SKM-1 (cell line): ENCODE measurements at regions not wholly inside any gene's neighbourhood (a gene's known extent, or its start where the extent isn't known, plus 50 kb on each side); places are given as distances from the start of the nearest gene placed in this dataset.
"Not testable (repeated sequence)": the region's sequence is repeated elsewhere in the genome, so short reads cannot be mapped to it uniquely, and the experiment has no call there.

Experiments
- DNase-seq: peaks from one replicate; lab custom pipeline; 2025; ENCODE audit not compliant: unreplicated experiment; lab: John Stamatoyannopoulos, UW

DNA sequence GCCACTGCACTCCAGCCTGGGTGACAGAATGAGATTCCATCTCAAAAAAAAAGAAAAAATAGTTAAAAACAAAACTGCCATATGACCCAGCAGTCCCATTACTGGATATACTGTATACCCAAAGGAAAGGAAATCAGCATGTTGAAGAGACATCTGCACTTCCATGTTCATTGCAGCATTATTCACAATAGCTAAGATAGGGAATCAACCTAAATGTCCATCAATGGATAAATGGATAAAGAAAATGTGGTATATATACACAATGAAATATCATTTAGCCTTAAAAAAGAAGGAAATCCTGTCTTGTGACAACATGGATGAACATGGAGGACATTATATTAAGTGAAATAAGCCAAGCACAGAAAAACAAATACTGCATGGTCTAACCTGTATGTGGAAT, 160.7 kb downstream of the DUSP6 start:
- not testable (repeated sequence) for DNase-seq

DNA sequence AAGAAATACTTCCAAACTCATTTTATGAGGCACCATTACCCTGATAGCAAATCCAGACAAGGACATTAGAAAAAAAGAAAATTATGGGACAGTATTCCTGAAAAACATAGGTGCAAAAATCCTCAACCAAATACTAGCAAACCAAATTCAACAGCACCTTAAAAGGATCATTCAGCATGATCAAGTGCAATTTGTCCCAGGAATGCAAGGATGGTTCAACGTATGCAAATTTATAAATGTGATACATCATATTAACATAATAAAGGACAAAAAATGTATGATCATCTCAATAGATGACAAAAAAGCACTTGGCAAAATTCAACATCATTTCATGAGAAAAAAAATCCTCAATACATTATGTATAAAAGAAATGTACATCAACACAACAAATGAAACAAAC, 162.9 kb downstream of the DUSP6 start:
- DNase-seq, result no peak

DNA sequence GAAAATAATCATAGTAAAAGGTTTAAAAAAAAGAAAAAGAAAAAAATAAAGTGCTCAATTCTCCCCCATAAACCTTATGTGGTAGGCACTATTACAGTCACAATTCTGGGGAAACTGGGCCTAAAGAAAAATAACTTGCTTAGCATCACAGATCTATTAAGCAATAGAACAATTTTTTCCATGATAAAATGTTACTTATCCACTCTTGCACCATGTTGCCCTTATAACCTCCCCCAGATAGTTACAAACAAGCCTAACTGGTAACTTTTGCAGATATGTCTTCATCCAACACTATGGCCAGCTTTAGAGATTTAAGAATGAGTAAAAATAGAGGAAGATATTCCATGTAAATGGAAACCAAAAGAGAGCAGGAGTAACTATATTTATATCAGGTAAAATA, 164.8 kb downstream of the DUSP6 start:
- DNase-seq, result no peak

DNA sequence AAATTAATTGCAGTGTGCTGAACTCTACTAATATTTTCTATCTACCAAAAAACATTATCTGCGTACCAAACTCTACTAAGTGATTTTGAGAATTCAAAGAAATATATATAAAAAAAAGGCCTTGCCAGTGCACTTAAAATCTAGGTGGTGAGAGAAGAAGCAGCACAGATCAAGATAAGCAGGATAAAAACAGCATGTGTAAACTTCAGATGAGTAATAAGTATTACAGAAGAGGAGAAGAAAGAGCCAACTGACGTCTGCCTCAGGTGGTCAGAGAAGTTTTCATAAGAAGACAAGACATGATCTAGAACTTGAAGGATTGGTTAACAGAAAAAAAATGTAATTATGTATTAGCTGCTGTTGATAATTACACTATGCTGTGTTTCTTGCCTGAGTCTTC, 166.4 kb downstream of the DUSP6 start:
- no peak for DNase-seq

DNA sequence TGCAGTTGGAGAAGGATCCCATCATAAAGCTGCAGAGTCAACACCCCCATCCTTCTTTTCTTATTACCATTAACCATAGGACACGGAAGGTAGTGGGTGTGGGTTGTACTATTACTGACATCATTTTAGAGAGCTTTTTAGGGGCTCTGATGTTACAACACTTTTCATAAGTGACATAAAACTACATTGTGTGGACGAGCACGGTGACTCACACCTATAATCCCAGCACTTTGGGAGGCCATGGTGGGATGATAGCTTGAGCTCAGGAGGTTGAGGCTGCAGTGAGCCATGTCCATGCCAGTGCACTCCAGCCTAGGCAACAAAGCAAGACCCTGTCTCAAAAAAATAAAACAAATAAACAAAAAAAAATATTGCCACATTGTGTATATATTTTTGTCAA, 167.1 kb downstream of the DUSP6 start:
- DNase-seq, result no peak

DNA sequence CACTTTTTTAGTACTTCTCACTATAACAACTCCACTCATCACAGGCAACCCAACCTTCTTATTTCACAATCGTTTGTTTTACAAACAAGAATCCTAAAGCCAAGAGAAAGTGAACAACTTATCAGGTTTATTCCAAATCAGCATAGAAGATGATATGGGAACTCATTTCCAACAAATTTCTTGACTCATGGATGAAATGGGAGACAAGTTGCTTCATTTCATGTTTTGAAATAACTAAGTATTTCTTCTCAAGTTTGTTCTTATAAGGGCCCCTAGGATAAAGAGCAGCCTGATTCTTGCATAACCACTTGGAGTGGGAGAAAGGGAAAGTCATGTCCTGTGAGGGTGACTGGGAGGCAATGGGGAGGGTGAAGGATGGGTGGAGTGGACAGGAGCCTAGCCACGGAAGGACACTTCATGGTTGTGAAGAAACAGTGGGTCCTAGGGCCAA, 168.3 kb downstream of the DUSP6 start:
- no peak for DNase-seq

DNA sequence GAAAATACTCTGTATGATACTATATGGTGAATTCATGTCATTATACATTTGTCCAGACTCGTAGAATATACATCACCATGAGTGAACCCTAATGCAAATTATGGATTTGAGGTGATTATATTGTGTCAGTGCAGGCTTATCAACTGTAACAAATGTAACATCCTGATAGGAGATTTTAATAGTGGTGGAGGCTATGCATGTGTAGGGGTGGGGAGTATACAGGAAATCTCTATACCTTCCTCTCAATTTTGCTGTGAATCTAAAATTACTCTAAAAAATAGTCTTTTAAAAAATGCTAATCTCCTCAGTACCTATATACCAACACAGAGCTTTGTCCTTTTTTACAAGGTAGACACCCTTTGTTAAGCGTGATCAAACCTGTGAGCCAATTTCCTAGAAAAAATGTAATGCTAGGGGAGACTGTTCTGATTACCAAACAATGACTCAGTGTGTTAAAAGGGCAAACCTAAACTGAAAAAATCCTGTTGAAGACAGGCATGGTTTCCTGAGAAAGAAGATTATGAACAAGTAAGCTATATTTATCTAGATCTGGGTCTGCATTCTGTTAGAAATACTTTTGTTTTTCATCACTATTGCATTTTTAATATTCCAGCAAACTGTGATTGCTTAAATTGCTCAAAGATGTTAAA, 170.9 kb downstream of the DUSP6 start:
- DNase-seq, result no peak

DNA sequence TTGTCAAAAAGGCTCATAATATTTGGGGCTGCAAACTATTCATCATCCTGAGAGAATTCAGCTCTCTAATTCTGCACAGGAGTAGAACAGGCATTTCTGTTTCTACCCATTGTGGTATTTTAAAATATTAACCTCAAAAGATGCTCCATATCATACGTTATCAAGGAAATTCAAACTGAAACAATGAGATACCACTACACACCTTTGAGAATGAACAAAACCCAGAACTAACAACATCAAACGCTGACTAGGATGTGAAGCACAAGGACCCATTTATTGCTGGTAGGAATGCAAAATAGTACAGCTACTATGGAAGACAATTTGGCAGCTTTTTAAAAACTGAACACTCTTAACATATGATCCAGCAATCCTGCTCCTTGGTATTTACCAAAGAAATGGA, 171.8 kb downstream of the DUSP6 start:
- DNase-seq, result no peak

DNA sequence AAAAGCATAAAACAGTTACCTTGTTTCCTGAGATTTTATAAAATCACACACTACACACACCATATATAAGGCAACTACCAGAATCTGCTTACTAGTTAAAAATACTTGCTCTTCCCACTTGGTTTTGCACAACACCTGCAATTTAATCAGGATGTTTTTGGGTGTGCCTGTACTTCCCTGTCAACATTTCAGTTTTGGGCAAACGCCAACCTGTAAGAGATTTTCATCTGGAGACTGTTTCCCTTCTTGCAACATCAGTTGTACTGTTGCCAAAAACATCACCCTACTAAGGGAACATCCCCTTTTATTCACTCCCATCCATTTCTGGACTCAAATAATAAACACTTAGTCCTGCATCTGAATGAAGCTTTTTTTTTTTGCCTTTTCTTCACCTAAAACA, 172.3 kb downstream of the DUSP6 start:
- DNase-seq, result peak; percentile 34

DNA sequence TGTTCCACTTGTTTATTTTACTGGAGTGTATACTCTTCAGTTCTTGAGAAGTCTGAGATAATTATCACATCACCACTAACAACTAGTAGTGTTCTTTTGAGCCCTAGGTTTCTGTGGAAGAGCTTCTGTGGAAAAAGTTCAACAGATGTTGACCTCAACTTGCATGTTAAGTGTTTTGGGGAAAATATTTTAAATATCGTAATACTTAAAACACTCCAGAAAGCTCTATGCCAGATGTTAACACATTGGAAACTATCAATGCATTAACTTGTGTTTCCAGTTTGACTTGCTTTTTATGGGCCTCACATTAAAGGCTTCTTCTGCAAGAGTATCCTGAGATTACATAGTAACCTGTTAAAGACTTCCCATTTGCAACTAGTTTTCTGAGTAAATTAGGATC, 173.1 kb downstream of the DUSP6 start:
- no peak for DNase-seq

DNA sequence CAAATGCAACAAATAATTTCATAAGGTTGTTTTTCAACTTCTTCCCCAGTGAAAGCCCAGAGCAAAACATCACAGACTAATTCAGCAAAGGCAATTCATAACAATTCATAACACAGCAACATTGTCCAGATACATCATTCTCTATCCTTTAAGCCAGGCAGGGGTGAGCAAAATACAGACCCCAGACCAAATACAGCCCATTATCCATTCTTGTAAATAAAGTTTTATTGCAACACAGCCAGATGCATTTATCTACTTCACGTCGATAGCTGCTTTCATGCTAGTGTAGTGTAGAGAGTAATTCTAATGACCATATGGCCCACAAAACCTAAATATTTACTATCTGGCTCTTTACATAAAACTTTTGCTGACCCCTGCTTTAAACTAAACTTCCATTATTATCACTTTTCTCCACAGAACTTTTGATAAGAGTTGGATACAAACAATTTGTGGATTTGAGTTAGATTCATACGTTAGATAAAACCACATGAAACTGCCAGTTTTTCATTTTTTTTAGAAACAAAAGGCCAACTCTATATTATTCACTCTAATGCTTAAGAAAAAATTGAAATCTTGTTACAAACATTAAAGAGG, 174.4 kb downstream of the DUSP6 start:
- no peak for DNase-seq

DNA sequence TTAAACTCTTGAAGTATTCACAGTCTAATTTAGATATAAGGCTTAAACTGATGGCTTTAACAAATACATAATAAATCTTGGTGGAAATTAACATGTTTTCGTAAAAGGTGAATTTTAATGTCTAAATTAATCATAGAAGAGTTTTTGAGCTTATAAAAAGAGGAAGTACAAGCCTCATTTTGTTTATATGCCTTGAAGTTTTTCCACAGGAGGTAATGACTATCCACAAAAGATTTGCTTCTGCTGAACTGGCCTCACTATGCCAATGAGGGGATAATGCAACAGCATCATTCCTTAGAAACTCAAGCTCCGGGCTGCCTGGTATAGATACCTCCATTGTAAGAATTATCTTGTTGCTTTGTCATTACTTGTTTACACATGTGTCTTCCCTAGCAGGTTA, 175.6 kb downstream of the DUSP6 start:
- no peak for DNase-seq

DNA sequence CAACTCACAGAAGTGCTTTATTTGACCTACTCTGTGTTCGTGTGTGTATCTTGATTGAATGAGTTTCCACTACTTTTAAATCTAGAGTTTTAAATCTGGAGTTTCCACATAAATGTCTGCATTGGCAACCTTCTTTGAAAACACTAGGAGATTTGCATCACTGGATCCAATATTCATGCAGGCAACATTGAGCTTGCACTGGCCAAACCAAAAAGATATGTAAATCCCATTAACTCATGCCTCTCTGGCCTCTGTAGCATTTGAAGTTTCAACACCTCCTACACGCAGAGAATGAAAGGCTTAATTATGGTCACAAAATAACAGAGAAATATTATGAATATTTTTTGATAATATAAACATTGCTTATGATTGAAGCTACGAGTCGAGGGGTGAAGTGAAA, 178.6 kb downstream of the DUSP6 start:
- DNase-seq, result no peak

DNA sequence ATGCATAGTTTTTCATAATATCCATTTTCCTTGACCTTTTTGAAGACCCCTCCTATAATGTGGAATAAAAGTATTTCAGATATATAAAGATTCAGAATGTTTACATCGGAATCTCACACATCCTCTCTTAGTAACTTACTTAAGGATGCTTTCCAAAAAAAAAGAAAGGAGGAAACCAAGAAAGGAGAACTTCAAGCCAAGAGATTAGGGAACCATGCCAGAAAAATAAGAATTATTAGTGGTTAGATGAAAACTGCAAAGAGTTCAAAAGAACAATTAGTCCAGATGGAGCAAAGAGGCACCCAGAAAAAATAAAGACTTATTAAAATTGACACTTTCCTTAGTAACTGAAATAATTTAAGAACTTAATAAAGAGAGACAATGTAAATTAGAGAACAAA, 179.2 kb downstream of the DUSP6 start:
- DNase-seq, result no peak

DNA sequence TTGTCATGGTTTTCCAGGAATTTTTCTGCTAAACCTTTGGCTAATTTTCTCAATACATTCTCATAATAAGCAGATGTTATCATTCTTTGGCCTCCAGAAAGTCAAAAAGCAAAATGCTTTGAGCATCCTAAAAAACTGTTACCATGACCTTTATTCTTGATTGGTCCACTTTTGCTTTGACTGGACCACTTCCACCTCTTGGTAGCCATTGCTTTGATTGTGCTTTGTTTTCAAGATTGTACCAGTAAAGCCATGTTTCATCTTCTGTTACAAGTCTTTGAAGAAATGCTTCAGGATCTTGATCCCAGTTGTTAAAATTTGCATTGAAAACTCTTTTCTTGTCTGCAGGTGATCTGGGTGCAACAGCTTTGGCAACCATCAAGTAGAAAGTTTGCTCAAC, 180.1 kb downstream of the DUSP6 start:
- no peak for DNase-seq

DNA sequence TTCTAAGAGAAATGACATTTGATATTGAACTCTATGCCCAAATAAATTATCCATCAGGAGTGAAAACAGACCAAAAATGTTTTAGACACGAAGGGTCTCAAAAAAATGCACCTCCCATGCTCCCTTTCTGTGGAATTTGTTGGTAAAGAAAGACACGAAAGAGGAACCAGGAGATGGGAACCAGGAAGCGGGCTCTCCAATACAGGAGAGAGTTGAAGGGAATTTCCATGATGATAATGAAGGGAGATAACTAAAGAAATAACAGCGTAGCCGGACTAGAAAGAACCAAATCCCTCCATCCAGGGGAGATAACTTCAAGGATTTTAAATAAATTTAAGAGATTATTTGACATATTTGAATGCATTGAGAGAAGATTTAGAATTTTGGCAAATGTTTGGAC, 183.0 kb downstream of the DUSP6 start:
- no peak for DNase-seq

DNA sequence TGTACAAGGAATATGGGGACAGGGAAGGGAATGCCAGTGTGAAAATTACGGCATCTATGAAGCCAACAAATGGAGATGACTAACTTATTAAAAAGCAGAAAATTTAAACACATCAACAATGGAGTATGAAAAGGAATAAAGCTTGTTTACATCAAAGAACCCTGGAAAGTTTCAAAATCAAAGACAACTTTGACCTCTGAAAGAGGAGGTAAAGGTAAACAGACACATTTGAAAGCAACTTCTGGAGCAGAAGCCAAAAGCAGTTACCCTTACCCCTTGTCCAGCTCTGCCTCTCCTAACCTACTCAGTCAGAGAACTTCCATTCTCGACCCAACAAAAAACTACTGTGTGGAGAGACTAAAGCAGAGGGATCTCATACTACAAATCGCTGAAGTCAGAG, 184.3 kb downstream of the DUSP6 start:
- no peak for DNase-seq

DNA sequence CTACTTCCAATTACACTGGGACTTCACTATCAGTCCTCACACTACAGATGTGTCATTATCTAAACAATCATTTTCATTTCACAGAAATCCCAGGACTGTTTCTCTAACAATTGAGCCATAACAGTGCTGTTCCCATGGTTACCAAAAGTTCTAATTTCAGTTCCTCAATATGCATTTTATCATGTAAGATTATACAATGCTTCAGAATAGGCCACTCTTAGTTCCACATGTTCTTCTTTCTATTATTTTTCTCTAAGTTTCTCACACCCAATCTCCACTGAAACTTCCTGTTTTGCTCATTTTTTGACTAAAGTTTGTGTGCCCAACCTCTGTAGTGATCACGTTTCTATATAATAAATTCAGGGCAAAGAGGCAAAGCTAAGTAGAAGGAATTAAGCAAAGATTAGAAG, 185.8 kb downstream of the DUSP6 start:
- DNase-seq, result no peak

DNA sequence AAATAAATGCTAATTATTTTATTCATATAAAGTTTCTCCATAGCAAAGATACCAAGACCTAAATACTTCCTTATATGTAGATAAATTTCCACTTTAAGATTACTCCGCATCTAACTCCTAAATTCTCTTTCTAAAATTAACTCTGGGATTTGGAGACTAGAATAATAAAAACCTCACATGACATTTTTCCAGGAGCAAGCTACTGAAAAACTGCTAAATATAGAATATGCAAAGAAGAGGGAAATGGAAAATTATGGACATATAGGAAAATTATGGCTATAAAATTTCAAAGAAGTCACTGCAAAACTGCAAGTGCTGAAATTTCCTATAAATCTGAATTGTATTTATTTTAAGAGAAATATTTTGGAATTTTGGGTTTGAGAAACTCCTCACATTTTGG, 186.2 kb downstream of the DUSP6 start:
- no peak for DNase-seq

DNA sequence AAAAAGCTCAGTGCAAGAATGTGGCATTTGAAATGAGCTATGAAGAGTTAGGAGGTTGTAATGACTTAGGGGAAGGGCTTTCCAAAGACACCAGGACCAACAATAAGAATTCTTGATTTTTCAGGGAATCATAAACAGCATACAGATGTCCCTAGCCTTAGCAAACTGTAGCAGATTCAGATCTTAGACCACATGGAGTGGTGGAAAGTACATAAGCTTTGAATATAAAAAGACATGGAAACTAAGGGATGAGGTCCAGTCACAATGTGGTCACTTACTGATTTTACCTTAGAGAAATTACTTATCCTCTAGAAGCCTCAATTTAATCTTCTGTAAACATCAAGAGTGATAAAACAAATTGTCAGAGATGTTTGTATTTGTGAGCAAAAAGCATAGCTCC, 186.6 kb downstream of the DUSP6 start:
- no peak for DNase-seq

DNA sequence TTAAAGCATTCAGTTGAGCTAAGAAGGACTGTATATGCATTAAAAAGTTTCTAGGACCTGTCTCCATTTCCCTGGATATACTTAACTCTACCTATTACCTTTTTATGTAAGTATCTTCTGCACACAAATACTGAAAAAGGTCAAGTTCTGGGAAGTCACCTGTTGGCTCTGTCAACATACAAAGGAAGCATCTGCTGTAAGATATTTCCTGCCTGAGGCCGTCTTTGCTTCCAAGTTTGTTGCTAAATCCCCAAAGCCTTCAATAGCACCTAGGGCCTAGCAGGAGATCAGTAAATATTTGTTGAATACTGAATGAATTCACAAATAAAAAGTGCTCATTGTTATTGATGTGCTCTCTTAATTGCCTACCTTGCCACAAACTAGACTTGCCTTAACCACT, 188.4 kb downstream of the DUSP6 start:
- no peak for DNase-seq

DNA sequence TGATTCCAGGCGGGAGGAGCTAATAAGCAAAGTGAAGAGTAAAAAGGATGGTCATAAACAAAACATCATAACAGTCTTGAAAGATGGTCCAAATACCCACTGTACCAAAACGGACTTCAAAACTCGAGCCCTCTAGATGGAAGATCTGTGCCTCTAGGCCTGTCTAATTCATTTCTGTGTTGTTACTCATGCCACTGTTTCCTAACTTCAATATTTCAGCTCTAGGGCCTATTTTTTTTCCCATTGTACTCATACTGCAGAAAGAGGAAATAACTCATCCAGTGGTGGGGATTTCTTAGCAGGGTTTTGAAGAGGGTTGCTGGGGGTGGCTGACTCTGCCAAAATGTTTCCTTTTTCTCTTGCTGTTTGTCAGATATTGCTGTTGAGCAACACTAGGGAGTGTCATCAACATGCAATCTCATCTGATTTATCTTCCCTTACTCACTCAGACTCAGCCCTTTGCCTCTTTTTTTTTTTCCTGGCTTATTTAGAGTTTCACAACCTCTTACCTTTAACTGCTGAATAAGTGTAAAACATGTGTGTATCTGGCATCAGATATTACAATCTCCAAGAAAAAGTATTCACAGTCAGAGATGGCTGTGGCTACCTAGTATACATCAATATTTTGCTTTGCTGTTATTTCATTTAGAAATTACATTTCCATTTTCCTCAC, 189.6 kb downstream of the DUSP6 start:
- DNase-seq, result peak; percentile 67

DNA sequence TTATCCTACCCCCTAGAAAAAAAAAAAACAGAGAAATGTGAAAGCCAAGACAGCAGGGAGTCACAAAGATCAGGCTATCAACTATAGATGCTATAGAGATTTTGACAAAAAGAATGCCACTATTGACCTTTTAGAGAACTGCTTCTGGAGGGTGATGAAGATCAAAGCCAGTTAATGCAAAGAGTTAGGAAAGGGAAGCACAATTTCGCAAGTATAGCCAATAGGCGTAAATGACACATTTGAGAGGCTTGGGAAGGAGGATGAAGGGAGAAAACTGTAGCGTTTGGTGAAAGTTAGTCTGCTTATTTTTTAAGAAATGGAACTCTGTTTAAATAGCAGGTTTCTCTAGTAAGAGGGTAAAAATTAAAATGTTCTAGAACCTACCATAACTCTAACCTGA, 190.7 kb downstream of the DUSP6 start:
- no peak for DNase-seq
